ENCODE measurements at regions not wholly inside any gene's neighbourhood (a gene's known extent, or its start where the extent isn't known, plus 50 kb on each side); places are given as distances from the start of the nearest gene placed in this dataset.

GRCh38 chr6:22904431-22904830 is 335.1 kb downstream of the HDGFL1 start:
- in situ Hi-C loops (cut with HindIII; ENCODE audit: extremely low pct_ligation_motif_present, low pct_unique_long_range_greater_than_20kb) (no loop called here), intact Hi-C loops (cut with micrococcal nuclease; ENCODE audit: unreplicated experiment) (no loop called here)
- H3K27ac ChIP-seq (ENCODE audit: extremely low read length, insufficient read depth, low read length): no peak overlapping the region
- CTCF ChIA-PET (ENCODE audit: low intra/inter-chr PET ratio, low total read pairs): no interaction called here
- H3K79me2 ChIP-seq (ENCODE audit: insufficient read depth, low read length): no peaks in the 10 kb centered on the region
- DNase-seq (ENCODE audit: low spot score) (no peak), FAIRE-seq (no peak), ATAC-seq (no peak)
- no peaks in the 10 kb centered on the region for H3K36me3 ChIP-seq (replicated peaks in 1 of 2; ENCODE audit: control insufficient read depth in 1 of 2, insufficient read depth in 2 of 2, low read length in 2 of 2)
- WGBS (ENCODE audit: low lambda C conversion rate): 14% methylated on average over 5 of the region's 5 CpGs
- H3K9ac ChIP-seq (ENCODE audit: insufficient read depth, low read depth, low read length): no peak overlapping the region
- POLR2A ChIA-PET: no interaction called here
- no peak overlapping the region for H3K4me3 ChIP-seq (replicated peaks in 1 of 3; ENCODE audit: insufficient read depth in 1 of 3, low read depth in 2 of 3, low read length in 3 of 3)
- TF ChIP-seq, protein P1, sequence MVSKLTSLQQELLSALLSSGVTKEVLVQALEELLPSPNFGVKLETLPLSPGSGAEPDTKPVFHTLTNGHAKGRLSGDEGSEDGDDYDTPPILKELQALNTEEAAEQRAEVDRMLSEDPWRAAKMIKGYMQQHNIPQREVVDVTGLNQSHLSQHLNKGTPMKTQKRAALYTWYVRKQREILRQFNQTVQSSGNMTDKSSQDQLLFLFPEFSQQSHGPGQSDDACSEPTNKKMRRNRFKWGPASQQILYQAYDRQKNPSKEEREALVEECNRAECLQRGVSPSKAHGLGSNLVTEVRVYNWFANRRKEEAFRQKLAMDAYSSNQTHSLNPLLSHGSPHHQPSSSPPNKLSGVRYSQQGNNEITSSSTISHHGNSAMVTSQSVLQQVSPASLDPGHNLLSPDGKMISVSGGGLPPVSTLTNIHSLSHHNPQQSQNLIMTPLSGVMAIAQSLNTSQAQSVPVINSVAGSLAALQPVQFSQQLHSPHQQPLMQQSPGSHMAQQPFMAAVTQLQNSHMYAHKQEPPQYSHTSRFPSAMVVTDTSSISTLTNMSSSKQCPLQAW (CRISPR knock-in tag; IDR thresholded peaks at IDR 0.05): no peak
- no peak for TF ChIP-seq ZNF878 (CRISPR knock-in tag; IDR thresholded peaks at IDR 0.05)
- TF ChIP-seq MAFK (conservative IDR thresholded peaks at IDR 0.05 in 1 of 2, IDR thresholded peaks at IDR 0.05 in 1 of 2; ENCODE audit: low read length in 2 of 2): peak; percentile 62 to 86; a peak in 3 of 4 replicates
- peak; percentile 81 for TF ChIP-seq MAFF (IDR thresholded peaks at IDR 0.05; ENCODE audit: low read depth, low read length)
- TF ChIP-seq ZNF513 (CRISPR knock-in tag; conservative IDR thresholded peaks at IDR 0.05): no peak
- TF ChIP-seq TBX2 (CRISPR knock-in tag; IDR thresholded peaks at IDR 0.05; ENCODE audit: borderline replicate concordance): no peak
- no peaks in the 10 kb centered on the region for H3K4me1 ChIP-seq (ENCODE audit: insufficient read depth, low read length)
- H2AFZ ChIP-seq (ENCODE audit: low read length): no peak overlapping the region
- H3K9me3 ChIP-seq (ENCODE audit: low read length): peaks cover 80% of the 10 kb centered on the region
- H4K20me1 ChIP-seq (ENCODE audit: insufficient read depth, low read length): no peaks in the 10 kb centered on the region
- no peak overlapping the region for H3K4me2 ChIP-seq (ENCODE audit: low read depth, low read length)
- H3K27me3 ChIP-seq (ENCODE audit: control insufficient read depth in 1 of 2, insufficient read depth in 2 of 2, low read length in 2 of 2): no peaks in the 10 kb centered on the region
- no TSS peak for BruUV-seq (replicated peaks)

Measured in HepG2 (cell line).